Effector CD4-positive, alpha-beta T cell (primary cell): ENCODE measurements at regions not wholly inside any gene's neighbourhood (a gene's known extent, or its start where the extent isn't known, plus 50 kb on each side); places are given as distances from the start of the nearest gene placed in this dataset.
A peak's percentile ranks its signal among the peaks of the same experiment; 100 is the strongest.
"Not testable (repeated sequence)": the region's sequence is repeated elsewhere in the genome, so short reads cannot be mapped to it uniquely, and the experiment has no call there.

ENCODE experiments used
- DNase-seq: peaks from one replicate; pipeline ENCODE4 v3.0.0-alpha.2; 2020

- no peak for DNase-seq
Observed at GRCh38 chr10:45198486-45199204, 116.8 kb downstream of the OR13A1 start.

- DNase-seq = no peak
Observed at GRCh38 chr10:45199205-45199740, 116.1 kb downstream of the OR13A1 start.

- no peak for DNase-seq
Observed at GRCh38 chr10:45201271-45201670, 114.1 kb downstream of the OR13A1 start.

GRCh38 chr10:45202242-45202641, 113.2 kb downstream of the OR13A1 start:
- no peak for DNase-seq

- no peak for DNase-seq
Observed at GRCh38 chr10:45204954-45205775, 110.2 kb downstream of the OR13A1 start.

GRCh38 chr10:45209888-45210287, 105.5 kb downstream of the OR13A1 start:
- no peak for DNase-seq

GRCh38 chr10:45211576-45211975, 103.8 kb downstream of the OR13A1 start:
- no peak for DNase-seq

- DNase-seq = no peak
Observed at GRCh38 chr10:45219416-45219815, 96.0 kb downstream of the OR13A1 start.

GRCh38 chr10:45220931-45221330, 94.5 kb downstream of the OR13A1 start:
- DNase-seq = no peak

GRCh38 chr10:45224219-45224841, 91.1 kb downstream of the OR13A1 start:
- no peak for DNase-seq

- no peak for DNase-seq
Observed at GRCh38 chr10:45227042-45227441, 88.4 kb downstream of the OR13A1 start.

GRCh38 chr10:45227456-45227855, 88.0 kb downstream of the OR13A1 start:
- DNase-seq = no peak

GRCh38 chr10:45229823-45230222, 85.6 kb downstream of the OR13A1 start:
- no peak for DNase-seq

- DNase-seq = peak; percentile 48
Observed at GRCh38 chr10:45235260-45235769, 80.1 kb downstream of the OR13A1 start.

GRCh38 chr10:45235798-45236220, 79.6 kb downstream of the OR13A1 start:
- DNase-seq = no peak

GRCh38 chr10:45238896-45239295, 76.5 kb downstream of the OR13A1 start:
- no peak for DNase-seq

GRCh38 chr10:45239642-45240041, 75.8 kb downstream of the OR13A1 start:
- DNase-seq = no peak

- no peak for DNase-seq
Observed at GRCh38 chr10:45241865-45242520, 73.4 kb downstream of the OR13A1 start.

- no peak for DNase-seq
Observed at GRCh38 chr10:45243261-45243660, 72.1 kb downstream of the OR13A1 start.

GRCh38 chr10:45246522-45246921, 68.9 kb downstream of the OR13A1 start:
- no peak for DNase-seq

- DNase-seq = no peak
Observed at GRCh38 chr10:45249978-45250693, 65.3 kb downstream of the OR13A1 start.

GRCh38 chr10:45250694-45251075, 64.7 kb downstream of the OR13A1 start:
- DNase-seq = not testable (repeated sequence)
